ENCODE measurements at regions not wholly inside any gene's neighbourhood (a gene's known extent, or its start where the extent isn't known, plus 50 kb on each side); places are given as distances from the start of the nearest gene placed in this dataset.

DNA sequence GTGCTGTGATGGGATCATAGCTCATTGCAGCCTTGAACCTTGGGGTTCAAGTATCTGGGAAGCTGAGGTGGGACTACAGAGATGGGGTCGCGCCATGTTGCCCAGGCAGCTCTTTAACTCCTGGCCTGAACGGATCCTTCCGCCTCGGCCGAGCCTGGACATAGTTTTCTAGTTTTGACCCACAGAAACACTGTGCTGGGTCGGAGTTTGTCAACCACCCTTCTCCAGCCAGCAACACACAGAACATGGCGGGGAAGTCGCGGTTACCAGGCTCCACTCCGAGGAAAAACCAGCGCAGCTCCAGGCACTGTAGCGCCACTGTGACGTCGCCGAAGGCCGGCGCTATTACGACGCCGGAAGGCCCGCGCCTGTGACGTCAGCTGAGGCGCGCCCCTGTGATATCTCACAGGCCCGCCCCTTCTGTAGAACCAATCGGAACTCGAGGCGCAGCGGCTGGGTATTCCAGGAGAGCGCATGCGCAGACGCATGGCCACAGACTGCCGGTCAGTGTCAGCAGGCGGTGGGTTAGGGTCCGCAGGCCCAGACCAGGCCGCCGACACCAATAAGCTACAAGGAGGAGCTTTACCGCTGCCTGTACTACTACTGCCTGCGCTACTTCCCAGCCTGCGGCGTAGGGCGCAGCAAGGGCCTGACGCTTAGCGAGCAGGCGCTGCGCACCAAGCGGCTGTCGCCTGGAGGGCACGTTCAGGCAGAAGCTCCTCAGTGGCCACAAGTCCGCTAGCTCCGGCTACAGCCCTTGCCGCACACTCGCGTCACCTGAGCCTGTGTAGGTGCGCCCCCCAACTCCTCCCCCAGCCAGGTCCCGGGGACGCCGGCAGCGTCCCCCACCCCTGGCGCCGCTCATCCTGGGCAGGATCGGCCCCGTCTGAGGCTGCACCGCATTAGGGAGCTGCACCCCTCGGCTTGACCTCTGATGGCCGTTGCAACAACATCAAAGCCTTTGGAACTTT, 135.2 kb upstream of the KCTD7 start:
- Histone ChIP-seq H3K27me3 (ENCODE audit: control insufficient read depth in 1 of 2, insufficient read depth in 2 of 2, low read length in 2 of 2) (no peaks in the 10 kb centered on the region), H3K9me3 (ENCODE audit: control insufficient read depth in 2 of 2, insufficient read depth in 1 of 2, low read depth in 1 of 2, low read length in 1 of 2) (no peaks in the 10 kb centered on the region), H3K4me3 (ENCODE audit: low read depth in 1 of 2, low read length in 2 of 2) (peak overlapping the region; percentile 67 to 83), H3K36me3 (ENCODE audit: control insufficient read depth in 2 of 2, insufficient read depth in 2 of 2, low read length in 1 of 2) (no peaks in the 10 kb centered on the region), H3K4me1 (ENCODE audit: control insufficient read depth in 2 of 2, insufficient read depth in 2 of 2, low read length in 1 of 2) (peaks cover 0 to 2% of the 10 kb centered on the region in 2 donors), H3K27ac (ENCODE audit: low read depth in 2 of 2, low read length in 1 of 2) (peak overlapping the region; percentile 92 to 93)
- 0% methylated on average over 67 to 68 of the region's 68 CpGs for WGBS, 2 donors

DNA sequence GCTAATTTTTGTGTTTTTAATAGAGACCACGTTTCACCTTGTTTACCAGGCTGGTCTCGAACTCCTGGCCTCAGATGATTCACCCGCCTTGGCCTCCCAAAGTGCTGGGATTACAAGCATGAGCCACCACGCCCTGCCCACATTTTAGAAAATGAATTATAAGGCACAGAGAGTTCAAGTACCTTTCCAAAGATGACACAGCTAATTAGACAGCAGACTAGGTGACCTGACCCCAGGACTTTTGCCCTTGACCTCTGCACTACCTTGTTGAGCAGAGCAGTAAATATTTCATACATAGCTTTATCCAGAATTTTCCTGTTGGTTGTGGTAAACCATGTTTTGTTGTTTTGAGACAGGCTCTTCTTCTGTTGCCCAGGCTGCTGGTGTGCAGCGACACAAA, 131.3 kb upstream of the KCTD7 start:
- Histone ChIP-seq H3K27ac (ENCODE audit: low read depth in 2 of 2, low read length in 1 of 2) (no peak overlapping the region), H3K4me1 (ENCODE audit: control insufficient read depth in 2 of 2, insufficient read depth in 2 of 2, low read length in 1 of 2) (peaks cover 0 to under 1% of the 10 kb centered on the region in 2 donors), H3K9me3 (ENCODE audit: control insufficient read depth in 2 of 2, insufficient read depth in 1 of 2, low read depth in 1 of 2, low read length in 1 of 2) (no peaks in the 10 kb centered on the region), H3K27me3 (ENCODE audit: control insufficient read depth in 1 of 2, insufficient read depth in 2 of 2, low read length in 2 of 2) (no peaks in the 10 kb centered on the region), H3K4me3 (ENCODE audit: low read depth in 1 of 2, low read length in 2 of 2) (no peak overlapping the region), H3K36me3 (ENCODE audit: control insufficient read depth in 2 of 2, insufficient read depth in 2 of 2, low read length in 1 of 2) (no peaks in the 10 kb centered on the region)
- 82 to 84% methylated on average over 5 of the region's 5 CpGs for WGBS, 2 donors

DNA sequence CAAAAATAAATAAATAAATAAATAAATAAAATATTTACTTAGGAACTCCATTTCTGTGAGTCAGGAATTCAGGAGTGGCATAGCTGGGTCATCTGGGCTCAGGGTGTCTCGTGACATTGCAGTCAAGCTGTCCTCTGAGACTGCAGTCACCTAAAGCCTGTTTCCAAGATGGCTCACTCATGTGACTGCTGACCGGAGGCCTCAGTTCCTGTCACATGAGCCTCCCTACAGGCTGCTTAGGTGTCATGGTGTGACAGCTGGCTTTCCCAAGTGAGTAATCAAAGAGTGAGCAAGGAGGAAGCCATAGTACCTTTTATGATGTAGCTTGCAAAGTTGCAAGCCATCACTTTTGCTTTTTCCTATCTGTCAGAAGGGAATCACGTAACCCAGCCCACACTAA, 128.6 kb upstream of the KCTD7 start:
- Histone ChIP-seq H3K4me1 (ENCODE audit: control insufficient read depth in 2 of 2, insufficient read depth in 2 of 2, low read length in 1 of 2) (no peaks in the 10 kb centered on the region), H3K27me3 (ENCODE audit: control insufficient read depth in 1 of 2, insufficient read depth in 2 of 2, low read length in 2 of 2) (no peaks in the 10 kb centered on the region), H3K4me3 (ENCODE audit: low read depth in 1 of 2, low read length in 2 of 2) (no peak overlapping the region), H3K27ac (ENCODE audit: low read depth in 2 of 2, low read length in 1 of 2) (no peak overlapping the region), H3K36me3 (ENCODE audit: control insufficient read depth in 2 of 2, insufficient read depth in 2 of 2, low read length in 1 of 2) (no peaks in the 10 kb centered on the region), H3K9me3 (ENCODE audit: control insufficient read depth in 2 of 2, insufficient read depth in 1 of 2, low read depth in 1 of 2, low read length in 1 of 2) (no peaks in the 10 kb centered on the region)
- WGBS, 2 donors = 88 to 93% methylated on average over 3 of the region's 3 CpGs

DNA sequence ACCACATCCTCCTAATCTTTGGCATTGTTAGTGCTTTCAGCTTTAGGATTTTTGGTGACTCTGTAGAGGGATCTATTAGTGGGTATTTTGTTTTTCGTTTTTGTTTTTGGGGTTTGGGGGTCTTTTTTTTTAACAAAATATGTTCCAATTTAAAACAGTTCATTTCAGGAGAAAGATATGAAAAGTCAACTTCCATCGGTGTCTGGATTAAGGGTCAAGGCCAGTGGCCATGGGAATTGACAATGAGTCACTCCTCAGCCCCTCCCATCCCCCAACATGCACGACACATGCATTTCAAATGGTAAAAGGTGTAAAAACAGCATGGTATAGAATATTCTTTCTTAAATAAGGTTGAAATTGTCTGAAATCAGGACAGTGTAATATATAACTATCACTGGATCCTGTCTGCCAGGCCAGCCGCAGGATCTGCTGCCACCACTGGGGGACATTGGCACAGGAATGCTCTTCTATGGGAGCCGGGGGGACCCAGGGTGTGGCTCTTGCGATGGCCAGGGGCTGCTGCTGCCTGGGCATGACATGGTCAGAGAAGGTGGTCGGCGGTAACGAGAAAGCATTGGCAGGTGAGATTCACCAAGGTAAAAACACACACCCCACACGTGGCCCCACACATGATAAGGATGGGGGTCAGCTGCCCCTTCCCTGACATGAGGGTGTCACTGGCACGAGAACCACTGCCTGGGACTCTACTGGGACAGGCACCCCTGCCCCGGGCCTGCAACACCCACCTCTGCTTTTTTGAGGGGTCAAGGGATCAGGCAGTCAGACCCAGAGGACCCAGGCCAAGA, 126.2 kb upstream of the KCTD7 start:
- Histone ChIP-seq H3K36me3 (ENCODE audit: control insufficient read depth in 2 of 2, insufficient read depth in 2 of 2, low read length in 1 of 2) (no peaks in the 10 kb centered on the region), H3K27ac (ENCODE audit: low read depth in 2 of 2, low read length in 1 of 2) (no peak overlapping the region), H3K4me3 (ENCODE audit: low read depth in 1 of 2, low read length in 2 of 2) (no peak overlapping the region), H3K9me3 (ENCODE audit: control insufficient read depth in 2 of 2, insufficient read depth in 1 of 2, low read depth in 1 of 2, low read length in 1 of 2) (no peaks in the 10 kb centered on the region), H3K27me3 (ENCODE audit: control insufficient read depth in 1 of 2, insufficient read depth in 2 of 2, low read length in 2 of 2) (no peaks in the 10 kb centered on the region), H3K4me1 (ENCODE audit: control insufficient read depth in 2 of 2, insufficient read depth in 2 of 2, low read length in 1 of 2) (peaks cover 0 to 4% of the 10 kb centered on the region in 2 donors)
- 78 to 84% methylated on average over 12 of the region's 12 CpGs for WGBS, 2 donors

DNA sequence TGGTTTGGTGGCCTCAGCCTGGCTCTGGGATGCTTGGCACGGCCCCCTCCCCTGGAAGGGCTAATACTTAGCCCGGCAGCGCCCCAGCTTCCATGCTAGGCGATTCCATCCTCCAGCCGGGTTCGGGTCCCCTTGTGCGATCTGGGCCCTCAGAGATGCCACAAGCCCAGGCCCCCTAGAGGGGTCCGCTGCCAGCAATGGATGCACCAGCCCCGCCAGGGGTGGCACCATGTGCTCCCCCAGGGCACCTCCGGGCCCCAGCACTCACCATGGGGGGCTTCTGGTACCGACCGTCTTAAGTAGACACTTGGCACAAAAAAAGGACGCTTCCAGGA, 125.7 kb upstream of the KCTD7 start:
- Histone ChIP-seq H3K4me3 (ENCODE audit: low read depth in 1 of 2, low read length in 2 of 2) (no peak overlapping the region), H3K4me1 (ENCODE audit: control insufficient read depth in 2 of 2, insufficient read depth in 2 of 2, low read length in 1 of 2) (peaks cover 0 to 4% of the 10 kb centered on the region in 2 donors), H3K36me3 (ENCODE audit: control insufficient read depth in 2 of 2, insufficient read depth in 2 of 2, low read length in 1 of 2) (no peaks in the 10 kb centered on the region), H3K27me3 (ENCODE audit: control insufficient read depth in 1 of 2, insufficient read depth in 2 of 2, low read length in 2 of 2) (no peaks in the 10 kb centered on the region), H3K27ac (ENCODE audit: low read depth in 2 of 2, low read length in 1 of 2) (no peak overlapping the region), H3K9me3 (ENCODE audit: control insufficient read depth in 2 of 2, insufficient read depth in 1 of 2, low read depth in 1 of 2, low read length in 1 of 2) (no peaks in the 10 kb centered on the region)
- WGBS, 2 donors = 81 to 89% methylated on average over 13 of the region's 13 CpGs

DNA sequence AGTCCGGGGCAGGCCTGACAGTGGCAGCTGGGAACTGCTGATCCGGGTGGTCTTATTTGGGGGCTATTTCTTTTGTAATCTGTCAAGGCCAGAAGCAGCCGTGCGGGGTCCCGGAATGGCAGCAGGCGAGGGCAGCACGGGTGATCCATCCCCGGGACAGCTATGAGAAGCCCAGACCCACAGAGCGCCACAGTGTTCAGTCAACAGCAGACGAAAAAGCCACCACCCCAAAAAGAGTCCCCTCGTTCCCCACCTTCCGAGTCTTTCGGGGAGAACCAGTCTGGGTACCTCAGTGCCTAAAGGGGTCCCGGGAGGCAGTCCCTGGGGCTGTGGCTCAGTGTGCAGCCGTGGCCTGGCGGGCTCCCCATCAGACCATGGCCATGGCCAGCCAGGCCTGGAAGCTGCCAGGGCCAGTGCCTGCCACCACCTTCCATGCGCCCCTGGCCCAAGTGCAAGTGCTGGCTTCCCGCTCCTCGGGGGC, 125.1 kb upstream of the KCTD7 start:
- H3K27ac ChIP-seq (ENCODE audit: low read depth in 2 of 2, low read length in 1 of 2) = no peak overlapping the region
- no peak overlapping the region for H3K4me3 ChIP-seq (ENCODE audit: low read depth in 1 of 2, low read length in 2 of 2)
- no peaks in the 10 kb centered on the region for H3K36me3 ChIP-seq (ENCODE audit: control insufficient read depth in 2 of 2, insufficient read depth in 2 of 2, low read length in 1 of 2)
- peaks cover 0 to 4% of the 10 kb centered on the region in 2 donors for H3K4me1 ChIP-seq (ENCODE audit: control insufficient read depth in 2 of 2, insufficient read depth in 2 of 2, low read length in 1 of 2)
- no peaks in the 10 kb centered on the region for H3K9me3 ChIP-seq (ENCODE audit: control insufficient read depth in 2 of 2, insufficient read depth in 1 of 2, low read depth in 1 of 2, low read length in 1 of 2)
- 75 to 80% methylated on average over 19 of the region's 19 CpGs for WGBS, 2 donors
- H3K27me3 ChIP-seq (ENCODE audit: control insufficient read depth in 1 of 2, insufficient read depth in 2 of 2, low read length in 2 of 2) = no peaks in the 10 kb centered on the region

DNA sequence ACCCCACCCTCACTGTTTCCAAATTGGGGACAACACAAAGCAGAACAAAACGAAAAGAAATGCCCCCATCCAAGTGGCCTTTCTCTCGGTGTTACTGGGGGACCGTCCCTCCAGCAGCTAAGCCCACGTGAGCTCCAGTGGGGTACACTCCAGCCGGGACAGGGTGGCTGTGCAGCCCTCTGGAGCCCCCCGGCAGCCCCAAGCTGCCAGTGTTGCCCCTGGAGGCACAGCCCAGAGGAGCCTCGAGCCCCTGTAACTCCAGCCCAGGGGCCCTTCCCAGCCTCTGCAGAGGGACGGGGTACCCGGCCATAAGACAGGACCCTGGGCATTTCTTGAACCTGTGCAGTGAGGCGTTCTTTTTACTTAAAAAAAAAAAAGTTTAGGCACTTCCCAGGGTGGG, 124.5 kb upstream of the KCTD7 start:
- Histone ChIP-seq H3K36me3 (ENCODE audit: control insufficient read depth in 2 of 2, insufficient read depth in 2 of 2, low read length in 1 of 2) (no peaks in the 10 kb centered on the region), H3K9me3 (ENCODE audit: control insufficient read depth in 2 of 2, insufficient read depth in 1 of 2, low read depth in 1 of 2, low read length in 1 of 2) (no peaks in the 10 kb centered on the region), H3K4me3 (ENCODE audit: low read depth in 1 of 2, low read length in 2 of 2) (no peak overlapping the region), H3K4me1 (ENCODE audit: control insufficient read depth in 2 of 2, insufficient read depth in 2 of 2, low read length in 1 of 2) (peaks cover 0 to 4% of the 10 kb centered on the region in 2 donors), H3K27me3 (ENCODE audit: control insufficient read depth in 1 of 2, insufficient read depth in 2 of 2, low read length in 2 of 2) (no peaks in the 10 kb centered on the region), H3K27ac (ENCODE audit: low read depth in 2 of 2, low read length in 1 of 2) (no peak overlapping the region)
- WGBS, 2 donors = 76 to 78% methylated on average over 10 of the region's 10 CpGs

DNA sequence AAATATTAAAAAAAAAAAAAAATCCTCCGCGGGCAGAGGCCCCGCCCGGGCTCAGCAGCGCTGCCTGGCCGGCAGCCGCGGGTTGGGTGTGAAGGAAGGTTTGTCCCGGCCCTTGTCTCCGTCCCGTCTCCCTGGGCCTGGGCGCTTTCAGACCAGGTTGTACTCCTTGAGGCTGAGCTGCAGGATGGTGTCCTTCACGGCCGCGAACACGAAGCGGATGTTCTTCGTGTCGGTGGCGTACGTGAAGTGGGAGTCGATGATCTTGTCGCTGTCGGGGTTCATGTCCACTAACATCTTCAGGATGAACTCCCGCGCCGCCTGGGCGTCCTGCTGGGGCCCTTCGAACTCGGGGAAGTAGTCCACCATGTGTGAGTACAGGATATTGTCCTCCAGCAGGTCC, 123.7 kb upstream of the KCTD7 start:
- Histone ChIP-seq H3K4me3 (ENCODE audit: low read depth in 1 of 2, low read length in 2 of 2) (no peak overlapping the region), H3K4me1 (ENCODE audit: control insufficient read depth in 2 of 2, insufficient read depth in 2 of 2, low read length in 1 of 2) (peaks cover 0 to 4% of the 10 kb centered on the region in 2 donors), H3K27me3 (ENCODE audit: control insufficient read depth in 1 of 2, insufficient read depth in 2 of 2, low read length in 2 of 2) (no peaks in the 10 kb centered on the region), H3K9me3 (ENCODE audit: control insufficient read depth in 2 of 2, insufficient read depth in 1 of 2, low read depth in 1 of 2, low read length in 1 of 2) (no peaks in the 10 kb centered on the region), H3K36me3 (ENCODE audit: control insufficient read depth in 2 of 2, insufficient read depth in 2 of 2, low read length in 1 of 2) (no peaks in the 10 kb centered on the region), H3K27ac (ENCODE audit: low read depth in 2 of 2, low read length in 1 of 2) (no peak overlapping the region)
- 94% methylated on average over 30 of the region's 30 CpGs for WGBS, 2 donors

DNA sequence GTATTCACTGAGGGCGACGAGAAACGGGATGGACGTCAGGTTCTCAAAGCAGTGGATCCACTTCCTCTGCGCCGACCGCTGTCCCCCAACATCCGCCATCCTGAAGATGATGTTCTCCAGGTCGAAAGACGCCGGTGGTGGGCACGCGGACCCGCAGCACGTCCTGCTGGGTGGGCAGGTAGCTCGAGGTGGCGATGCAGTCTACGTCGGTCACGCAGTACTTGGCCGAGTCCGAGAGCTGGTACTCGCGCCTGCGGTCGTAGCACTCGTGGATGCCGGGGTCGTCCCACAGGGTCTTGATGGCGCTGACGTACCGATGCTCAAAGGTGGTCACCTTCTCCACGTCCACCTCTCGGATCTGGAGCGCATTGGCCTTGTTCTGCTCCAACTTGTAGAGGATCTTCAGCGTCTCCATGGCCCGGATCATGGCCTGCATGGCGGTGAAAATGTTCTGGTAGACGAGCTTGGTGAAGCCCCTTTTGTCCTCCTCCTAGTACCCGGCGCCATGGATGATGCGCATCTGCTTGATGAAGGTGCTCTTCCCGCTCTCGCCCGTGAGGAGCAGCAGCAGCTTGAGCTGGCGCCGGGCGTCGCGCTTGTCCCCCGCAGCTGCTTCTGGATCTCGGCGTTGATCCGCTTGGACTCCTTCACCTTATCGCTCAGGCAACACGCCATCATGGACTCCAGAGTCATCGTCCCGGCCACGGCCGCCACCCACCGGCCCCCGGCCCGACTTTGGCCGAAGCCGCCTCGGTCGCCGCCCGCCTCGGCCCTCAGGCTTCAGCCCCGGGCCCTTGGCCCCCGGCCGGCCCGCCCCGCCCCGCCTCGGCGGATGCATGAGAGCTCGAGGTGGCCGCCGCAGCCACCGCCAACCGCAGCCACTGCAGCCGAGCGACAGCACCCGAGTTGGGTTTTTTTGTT, 122.9 kb upstream of the KCTD7 start:
- 49% methylated on average over 86 of the region's 86 CpGs for WGBS, 2 donors
- H3K9me3 ChIP-seq (ENCODE audit: control insufficient read depth in 2 of 2, insufficient read depth in 1 of 2, low read depth in 1 of 2, low read length in 1 of 2) = no peaks in the 10 kb centered on the region
- peaks cover 0 to 4% of the 10 kb centered on the region in 2 donors for H3K4me1 ChIP-seq (ENCODE audit: control insufficient read depth in 2 of 2, insufficient read depth in 2 of 2, low read length in 1 of 2)
- H3K27ac ChIP-seq (ENCODE audit: low read depth in 2 of 2, low read length in 1 of 2) = no peak overlapping the region
- H3K27me3 ChIP-seq (ENCODE audit: control insufficient read depth in 1 of 2, insufficient read depth in 2 of 2, low read length in 2 of 2) = no peaks in the 10 kb centered on the region
- peak overlapping the region; percentile 15 to 42 for H3K4me3 ChIP-seq (ENCODE audit: low read depth in 1 of 2, low read length in 2 of 2)
- H3K36me3 ChIP-seq (ENCODE audit: control insufficient read depth in 2 of 2, insufficient read depth in 2 of 2, low read length in 1 of 2) = no peaks in the 10 kb centered on the region

All from esophagus (tissue), 2 donors.